Sciatic nerve (tissue), 2 donors: ENCODE measurements at regions not wholly inside any gene's neighbourhood (a gene's known extent, or its start where the extent isn't known, plus 50 kb on each side); places are given as distances from the start of the nearest gene placed in this dataset.

Experiments
- ATAC-seq: fragments of 200-7000 bp; cut with Tn5 transposase; one replicate; pipeline ENCODE4 v1.9.1; 2020; ENCODE audit warnings: mild to moderate bottlenecking, moderate library complexity
- DNase-seq: peaks from one replicate; pipeline ENCODE4 v3.0.0-alpha.2; 2020; ENCODE audit warnings: low spot score
- intact Hi-C: fragments of 100-400 bp; cut with DNase I; formaldehyde crosslinking; loops from one replicate; pipeline ENCODE4 v1.14.2; 2022
- donor health status: DM: no; HTN: no; CAD: no.
- donor health status: DM: no; HTN: no; CAD: no.

DNA sequence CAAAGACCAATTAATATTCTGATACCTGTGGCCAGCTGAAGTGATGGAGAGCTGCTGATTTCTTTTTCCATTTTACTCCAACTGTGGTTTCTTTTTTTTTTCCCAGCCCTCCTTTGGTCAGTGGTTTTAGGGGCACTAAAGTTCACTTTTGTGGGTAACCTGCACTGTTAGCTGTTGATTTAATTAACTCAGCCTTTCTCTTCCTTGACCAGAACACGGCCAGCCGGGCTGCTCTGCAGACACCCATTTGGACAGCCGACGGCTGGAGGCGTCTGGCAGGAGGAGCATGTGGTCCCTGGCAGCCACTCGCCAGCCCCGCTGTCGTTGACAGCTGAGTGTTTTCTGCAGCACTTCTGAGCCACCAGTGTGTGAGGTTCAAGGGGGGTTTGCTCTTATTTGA is 136.2 kb upstream of the RUNX3 start:
- DNase-seq (no peak), ATAC-seq (no peak)
- intact Hi-C loops: no loop called here

- DNase-seq (no peak), ATAC-seq (peak; percentile 65)
- intact Hi-C loops: no loop called here
Observed at GRCh38 chr1:25065795-25066238, 135.7 kb upstream of the RUNX3 start.

- ATAC-seq (no peak), DNase-seq (no peak)
- intact Hi-C loops: no loop called here
Observed at GRCh38 chr1:25065321-25065721, 135.2 kb upstream of the RUNX3 start.

DNA sequence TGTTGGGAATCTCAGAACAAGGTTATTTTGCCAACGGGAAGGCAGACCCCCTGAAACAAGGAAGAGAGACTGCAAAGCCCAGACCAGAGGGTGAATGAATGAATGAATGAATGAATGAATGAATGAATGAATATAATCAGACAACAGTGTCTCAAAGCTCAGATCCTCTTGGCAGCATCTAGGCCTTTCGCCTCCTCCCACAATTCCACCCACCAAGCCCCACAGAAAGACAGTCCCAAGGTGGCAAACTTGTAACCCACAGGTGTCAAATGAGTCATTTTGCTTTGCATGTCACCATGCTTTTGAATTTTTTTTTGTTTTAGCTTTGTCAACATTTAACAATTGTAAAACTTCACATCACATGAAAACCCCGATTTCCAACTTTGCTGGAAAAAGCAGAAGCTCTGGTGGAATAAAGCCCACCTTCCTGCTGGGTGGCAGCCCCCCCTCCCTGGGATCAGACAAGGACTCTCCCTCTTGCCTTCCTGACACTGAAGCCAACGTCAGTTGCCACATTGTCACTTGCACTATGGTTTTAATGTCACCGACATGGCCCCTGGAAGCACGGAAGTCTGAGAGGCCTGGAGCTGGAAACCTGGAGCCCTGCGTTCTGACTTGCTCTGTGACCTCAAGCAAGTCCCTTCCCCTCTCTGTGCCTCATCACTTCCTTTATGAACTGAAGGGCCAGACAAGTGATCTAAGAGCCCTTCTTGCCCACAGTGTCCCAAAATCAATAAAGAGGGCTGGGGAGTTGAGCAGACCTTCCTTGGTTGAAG is 134.6 kb upstream of the RUNX3 start:
- ATAC-seq (no peak), DNase-seq (no peak)
- intact Hi-C loops: no loop called here

- intact Hi-C loops: no loop called here
- no peak for DNase-seq
- ATAC-seq: no peak
Observed at GRCh38 chr1:25063591-25064416, 133.7 kb upstream of the RUNX3 start.

- intact Hi-C loops: no loop called here
- DNase-seq (no peak), ATAC-seq (no peak)
Observed at GRCh38 chr1:25062621-25063255, 132.7 kb upstream of the RUNX3 start.

DNA sequence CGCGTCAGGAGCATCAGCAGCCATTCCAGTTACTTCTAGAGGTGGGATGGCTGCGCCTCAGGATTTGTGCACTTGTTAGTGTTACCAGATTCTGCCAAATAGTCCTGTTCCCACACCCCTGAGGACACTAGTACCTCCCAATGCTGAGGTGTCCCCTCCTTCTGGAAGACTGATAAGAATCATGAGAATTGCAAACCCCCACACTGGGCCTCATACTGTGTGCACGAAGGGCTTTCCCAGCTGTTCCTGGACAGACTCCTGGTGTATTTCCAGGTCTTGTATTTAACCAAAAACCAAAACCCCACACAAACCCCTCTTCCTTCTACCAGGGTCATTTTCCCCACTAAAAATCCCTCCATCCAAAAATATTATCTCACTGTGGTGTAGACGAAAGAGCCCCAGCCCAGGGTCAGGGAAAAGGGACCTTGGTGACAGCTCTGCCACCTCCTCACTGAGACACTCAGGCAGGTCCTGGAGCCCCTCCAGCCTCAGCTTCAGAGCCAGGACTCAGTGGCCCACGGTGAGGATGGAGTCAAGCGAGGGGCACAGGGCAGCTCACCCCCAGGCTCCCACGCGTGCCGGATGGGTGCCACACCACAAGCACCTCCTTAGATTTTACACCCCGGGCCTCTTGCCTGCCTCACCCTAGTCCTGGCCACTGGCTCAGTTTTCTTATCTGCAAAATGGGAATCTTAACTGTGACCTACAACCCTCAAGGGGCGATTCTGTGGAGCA is 131.4 kb upstream of the RUNX3 start:
- no peak for ATAC-seq
- intact Hi-C loops: no loop called here
- DNase-seq: no peak

DNA sequence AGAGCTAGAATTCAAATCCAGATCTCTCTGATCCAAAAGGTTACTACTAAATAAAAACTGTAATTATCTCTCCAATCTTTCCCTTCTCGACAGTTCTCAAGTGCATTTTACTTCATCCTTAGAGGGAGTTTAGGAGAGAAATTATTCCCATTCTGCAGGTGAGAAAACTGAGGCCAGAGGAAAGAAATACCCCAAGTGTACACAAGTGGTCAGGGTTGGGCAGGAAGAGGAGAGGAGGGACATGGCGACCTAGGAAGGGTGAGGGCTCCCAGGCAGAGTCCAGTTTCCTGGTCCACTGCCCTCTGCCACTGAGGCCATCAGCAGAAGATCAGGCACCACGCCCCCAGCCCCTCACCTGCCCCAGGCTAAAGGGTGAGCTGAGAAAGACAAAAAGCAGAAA is 127.1 kb upstream of the RUNX3 start:
- intact Hi-C loops: no loop called here
- ATAC-seq (no peak), DNase-seq (no peak)

DNA sequence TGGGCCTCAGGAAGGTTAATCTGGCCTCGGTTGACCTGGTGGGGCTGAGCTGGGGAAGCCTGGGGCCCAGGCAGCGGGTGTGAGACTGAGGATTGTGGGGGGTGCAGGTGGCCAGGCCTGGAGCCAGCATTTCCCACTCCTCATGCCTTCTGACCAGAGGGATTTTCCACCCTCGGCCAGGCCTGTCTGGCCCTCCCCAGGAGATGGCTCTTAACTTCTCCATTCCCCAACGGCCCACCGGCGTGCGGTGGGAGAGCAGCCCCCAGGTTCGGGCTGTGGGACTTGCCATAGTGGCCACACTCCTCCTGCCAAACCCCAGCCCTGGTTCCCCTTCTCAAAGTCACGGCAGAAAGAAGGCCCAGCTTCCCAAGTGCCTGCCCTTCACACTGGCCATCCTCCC is 126.5 kb upstream of the RUNX3 start:
- no peak for ATAC-seq
- intact Hi-C loops: no loop called here

GRCh38 chr1:25055961-25056360 is 125.9 kb upstream of the RUNX3 start:
- ATAC-seq (no peak), DNase-seq (no peak)
- intact Hi-C loops: no loop called here

More for the DNA sequence above, 126.5 kb upstream of the RUNX3 start:
- DNase-seq: no peak

DNA sequence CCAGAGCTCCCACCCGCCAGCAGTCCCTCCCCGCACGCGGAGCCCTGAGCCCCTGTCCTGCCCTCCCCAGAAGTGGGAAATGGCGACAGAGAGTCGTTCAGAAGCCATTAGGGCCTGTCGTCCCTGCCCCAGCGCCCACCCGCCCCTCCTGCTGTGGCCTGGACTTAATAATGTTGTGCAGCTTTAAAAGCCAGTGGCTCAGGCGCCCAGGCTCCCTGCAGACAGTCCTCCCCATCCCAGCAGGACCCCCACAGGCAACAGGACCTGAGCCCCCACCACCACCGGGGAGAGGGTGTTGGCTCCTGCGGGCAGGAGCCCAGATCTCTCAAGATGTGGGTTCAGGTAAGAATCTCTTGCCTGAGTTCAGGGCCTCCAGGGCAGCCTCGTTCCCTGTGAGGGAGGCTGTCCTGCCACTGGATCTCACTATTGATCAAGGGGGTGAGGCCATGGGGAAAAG is 125.3 kb upstream of the RUNX3 start:
- DNase-seq: no peak
- intact Hi-C loops: no loop called here
- no peak for ATAC-seq

- no peak for DNase-seq
- intact Hi-C loops: no loop called here
- ATAC-seq: no peak
Observed at GRCh38 chr1:25054526-25055323, 124.6 kb upstream of the RUNX3 start.

DNA sequence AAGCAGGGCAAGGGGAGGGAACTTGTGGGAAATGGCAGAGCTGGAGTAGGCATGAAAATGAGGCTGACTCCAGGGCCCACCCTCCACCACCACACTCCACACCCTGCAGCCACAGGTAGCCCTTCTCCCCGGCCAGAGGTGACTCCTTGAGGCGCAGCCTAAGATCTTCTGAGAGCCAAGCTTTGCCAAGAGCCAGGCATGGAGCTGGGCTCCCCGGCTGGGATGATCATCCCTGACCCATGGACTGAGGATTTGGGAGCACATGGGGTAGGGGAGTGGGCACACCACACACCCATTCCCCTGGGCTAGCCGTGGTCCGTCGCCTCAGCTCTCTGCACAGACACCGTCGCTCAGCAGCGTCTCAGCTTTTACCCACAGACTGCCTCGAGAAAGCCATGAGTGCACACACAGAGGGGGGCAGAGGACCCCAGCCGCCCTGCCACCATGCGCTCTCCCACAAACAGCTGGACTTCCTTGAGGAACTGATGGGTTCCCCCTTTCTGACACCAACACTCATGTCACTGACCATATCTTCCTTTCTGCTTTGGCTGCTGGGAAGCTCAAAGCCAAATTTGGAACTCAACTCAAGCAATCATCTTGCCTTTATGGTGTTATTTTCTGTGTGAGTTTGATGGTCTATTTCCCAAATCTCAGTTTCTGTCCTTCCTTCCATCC is 123.6 kb upstream of the RUNX3 start:
- intact Hi-C loops: no loop called here
- no peak for ATAC-seq
- no peak for DNase-seq

DNA sequence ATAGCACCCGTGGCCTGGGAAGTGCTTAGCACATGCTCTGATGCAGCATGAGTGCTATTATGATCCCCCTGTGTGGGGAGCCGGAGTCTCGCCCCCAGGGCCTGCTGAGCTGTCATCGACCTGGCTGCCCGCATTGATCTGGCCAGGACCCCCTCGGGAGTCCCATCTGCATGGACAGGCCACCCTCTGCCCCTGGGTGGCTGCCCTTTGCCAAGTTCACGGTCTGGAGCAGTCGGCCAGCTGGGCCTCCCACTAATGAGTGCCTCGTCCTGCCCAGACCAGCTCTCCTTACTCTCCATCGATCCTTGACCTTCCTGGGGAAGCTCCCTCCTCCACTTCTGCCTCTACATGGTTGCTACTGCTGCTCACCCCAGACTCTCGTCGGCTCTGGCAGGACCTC is 121.8 kb upstream of the RUNX3 start:
- intact Hi-C loops: no loop called here

DNA sequence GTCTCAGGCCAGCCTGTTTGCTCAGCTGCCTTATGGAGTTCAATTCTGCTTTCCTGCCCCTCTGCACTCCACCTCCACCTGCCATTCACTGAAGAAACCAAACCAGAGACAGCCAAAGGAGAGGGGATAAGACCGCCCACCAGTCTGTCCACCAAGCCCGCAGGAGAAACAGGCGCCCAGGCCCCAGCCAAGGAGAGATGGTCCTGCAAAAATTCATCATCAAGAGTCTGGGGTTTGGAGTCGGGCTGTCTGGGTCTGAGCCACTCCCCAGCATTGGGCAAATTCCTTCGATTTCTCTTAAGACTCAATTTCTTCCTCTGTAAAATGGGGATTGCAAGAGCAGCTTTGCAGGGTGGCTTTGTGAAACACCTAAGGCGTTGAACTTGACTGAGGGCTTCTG is 121.4 kb upstream of the RUNX3 start:
- no peak for DNase-seq
- intact Hi-C loops: no loop called here
- ATAC-seq: no peak

More for the DNA sequence above, 121.8 kb upstream of the RUNX3 start:
- DNase-seq (no peak), ATAC-seq (no peak)

GRCh38 chr1:25050165-25050564 is 120.1 kb upstream of the RUNX3 start:
- DNase-seq (no peak), ATAC-seq (no peak)
- intact Hi-C loops: no loop called here

- no peak for ATAC-seq
- no peak for DNase-seq
- intact Hi-C loops: no loop called here
Observed at GRCh38 chr1:25049190-25049589, 119.1 kb upstream of the RUNX3 start.

DNA sequence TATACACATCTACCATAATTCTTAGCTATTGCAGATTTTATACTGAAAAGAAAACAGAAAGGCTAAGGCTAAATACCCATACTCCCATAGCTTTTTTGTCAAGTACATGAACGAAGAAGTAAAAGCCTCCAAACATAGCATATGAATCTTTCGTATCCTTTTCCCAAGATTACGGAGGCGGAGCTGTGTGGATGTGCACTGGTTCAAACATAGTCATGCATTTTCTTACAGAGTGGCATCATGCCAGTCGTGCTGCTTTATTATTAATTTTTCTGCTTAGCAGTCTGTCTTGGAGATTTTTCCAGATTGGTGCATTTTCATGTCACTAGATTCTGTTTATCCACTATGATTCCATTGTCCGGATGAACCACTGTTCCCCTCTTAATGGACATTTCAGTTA is 118.7 kb upstream of the RUNX3 start:
- no peak for DNase-seq
- intact Hi-C loops: no loop called here
- no peak for ATAC-seq
